GM21619 (cell line): ENCODE measurements at regions not wholly inside any gene's neighbourhood (a gene's known extent, or its start where the extent isn't known, plus 50 kb on each side); places are given as distances from the start of the nearest gene placed in this dataset.

Source experiments
- ATAC-seq: cut with Tn5 transposase; IDR thresholded peaks from one replicate; pipeline ENCODE4 v1.9.1; 2021; ENCODE audit not compliant: unreplicated experiment

- no peak for ATAC-seq
These were observed 287.0 kb downstream of the CDC5L start for GRCh38 chr6:44674226-44675155.

GRCh38 chr6:44675449-44675848, 287.9 kb downstream of the CDC5L start:
- no peak for ATAC-seq

DNA sequence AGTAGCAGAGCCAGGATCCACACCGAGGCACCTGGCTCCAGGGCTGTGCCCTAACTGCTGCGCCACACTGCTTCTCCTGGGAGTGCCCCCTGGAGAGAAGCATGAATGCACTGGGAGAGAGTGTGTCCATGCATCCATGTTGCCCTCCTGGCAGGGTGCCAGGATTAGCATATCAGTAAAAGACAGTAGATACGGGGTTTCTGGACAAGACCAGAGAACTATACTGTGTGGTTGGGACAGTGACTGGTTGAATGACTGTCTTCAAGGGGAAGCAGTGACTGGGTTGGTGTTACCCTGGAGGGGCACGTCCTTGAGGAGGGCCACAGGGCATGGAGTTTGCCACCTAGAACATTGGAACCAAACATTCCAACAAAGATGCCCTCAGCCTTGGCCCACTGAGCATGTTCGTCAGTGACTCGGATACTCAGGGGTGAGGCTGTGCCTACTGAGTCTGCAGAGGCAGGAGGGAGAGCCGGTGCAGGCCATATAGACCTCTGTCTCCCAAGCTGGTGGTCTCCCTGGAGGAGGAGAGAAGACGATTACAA, 288.8 kb downstream of the CDC5L start:
- ATAC-seq = no peak

GRCh38 chr6:44676826-44677433, 289.4 kb downstream of the CDC5L start:
- ATAC-seq = no peak

DNA sequence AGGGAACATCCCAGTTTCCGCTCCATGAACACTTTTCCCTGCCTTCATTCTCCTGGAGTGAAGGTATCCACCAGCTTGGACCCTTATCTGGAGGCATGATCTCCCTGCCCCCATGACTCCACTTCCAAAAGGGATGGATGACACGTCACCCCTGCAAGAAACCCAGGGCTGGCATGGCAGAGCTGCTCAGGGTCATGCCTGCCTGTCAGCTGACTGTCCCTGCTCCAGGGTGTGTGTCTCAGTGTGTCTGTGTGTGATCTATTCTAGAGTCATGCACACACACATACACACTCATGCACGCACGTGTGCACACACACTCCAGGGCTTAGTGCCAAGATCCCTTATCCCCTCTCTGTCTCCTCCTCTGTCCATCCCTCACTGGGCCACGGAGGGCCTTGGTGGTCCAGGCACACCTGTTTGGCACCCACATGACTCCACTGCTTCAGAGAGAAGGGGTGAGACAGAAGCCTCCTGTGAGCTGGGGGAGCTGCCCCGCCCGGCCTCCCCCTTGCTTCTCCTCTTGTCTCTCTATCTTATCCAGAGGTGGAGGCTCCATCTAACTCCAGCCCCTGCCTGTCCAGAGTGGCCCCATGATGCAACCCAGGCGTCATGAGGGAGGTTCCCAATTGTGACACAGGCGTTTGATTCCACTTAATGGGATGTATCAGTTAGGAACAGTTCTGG, 290.9 kb downstream of the CDC5L start:
- no peak for ATAC-seq

DNA sequence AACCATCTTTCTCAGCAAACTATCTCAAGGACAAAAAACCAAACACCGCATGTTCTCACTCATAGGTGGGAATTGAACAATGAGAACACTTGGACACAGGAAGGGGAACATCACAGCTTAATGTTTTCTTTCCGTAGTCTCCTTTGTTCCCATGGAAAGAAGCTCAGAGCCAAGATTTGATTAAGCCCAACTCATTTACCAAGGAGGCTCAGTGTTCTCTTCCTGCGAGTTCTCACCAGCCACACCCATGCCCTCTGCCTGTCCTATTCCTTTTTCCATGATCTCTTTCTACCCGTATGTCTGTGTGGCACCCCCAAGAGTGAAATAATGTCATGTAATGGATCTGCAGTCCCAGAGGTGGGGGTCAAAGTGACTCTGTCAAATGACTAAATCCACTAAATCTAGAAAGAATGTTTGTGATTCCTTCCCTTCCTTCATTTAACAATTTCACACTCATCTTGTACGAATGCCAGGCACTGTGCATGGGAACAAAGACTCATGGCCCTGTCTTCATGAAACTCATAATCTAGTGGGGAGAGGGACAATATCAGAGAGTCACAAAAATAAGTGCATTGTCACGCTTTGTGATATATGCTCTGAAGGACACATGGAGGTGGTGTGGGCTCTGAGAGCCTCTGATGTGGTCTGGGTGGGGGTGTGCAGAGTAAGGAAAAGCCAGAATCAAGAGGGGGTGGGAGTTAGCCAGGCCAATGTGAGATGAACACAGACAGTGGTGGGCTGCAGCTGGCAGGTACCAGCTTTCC, 292.1 kb downstream of the CDC5L start:
- ATAC-seq = no peak

- no peak for ATAC-seq
These were observed 292.8 kb downstream of the CDC5L start for GRCh38 chr6:44680202-44680720.

GRCh38 chr6:44681761-44682160, 294.3 kb downstream of the CDC5L start:
- ATAC-seq = no peak

DNA sequence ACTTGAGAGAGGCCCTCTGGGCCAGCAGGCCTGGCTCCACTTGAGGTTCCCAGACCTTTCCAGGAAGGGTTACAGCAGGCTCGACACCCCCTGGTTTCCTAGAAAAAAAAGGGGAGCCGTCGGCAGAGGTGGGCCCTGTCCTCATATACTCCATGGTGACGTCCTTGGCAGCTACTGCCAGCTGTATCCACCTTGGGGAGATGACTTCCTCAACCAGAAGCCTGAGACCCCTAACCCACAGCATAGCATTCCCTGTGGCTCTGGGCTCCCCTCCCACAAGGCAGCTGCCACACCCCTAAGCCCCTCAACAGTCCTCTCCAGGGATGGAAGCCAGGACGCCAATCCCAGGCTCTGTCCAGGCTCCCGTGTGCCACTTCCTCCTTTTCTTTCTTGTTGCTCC, 294.8 kb downstream of the CDC5L start:
- no peak for ATAC-seq

DNA sequence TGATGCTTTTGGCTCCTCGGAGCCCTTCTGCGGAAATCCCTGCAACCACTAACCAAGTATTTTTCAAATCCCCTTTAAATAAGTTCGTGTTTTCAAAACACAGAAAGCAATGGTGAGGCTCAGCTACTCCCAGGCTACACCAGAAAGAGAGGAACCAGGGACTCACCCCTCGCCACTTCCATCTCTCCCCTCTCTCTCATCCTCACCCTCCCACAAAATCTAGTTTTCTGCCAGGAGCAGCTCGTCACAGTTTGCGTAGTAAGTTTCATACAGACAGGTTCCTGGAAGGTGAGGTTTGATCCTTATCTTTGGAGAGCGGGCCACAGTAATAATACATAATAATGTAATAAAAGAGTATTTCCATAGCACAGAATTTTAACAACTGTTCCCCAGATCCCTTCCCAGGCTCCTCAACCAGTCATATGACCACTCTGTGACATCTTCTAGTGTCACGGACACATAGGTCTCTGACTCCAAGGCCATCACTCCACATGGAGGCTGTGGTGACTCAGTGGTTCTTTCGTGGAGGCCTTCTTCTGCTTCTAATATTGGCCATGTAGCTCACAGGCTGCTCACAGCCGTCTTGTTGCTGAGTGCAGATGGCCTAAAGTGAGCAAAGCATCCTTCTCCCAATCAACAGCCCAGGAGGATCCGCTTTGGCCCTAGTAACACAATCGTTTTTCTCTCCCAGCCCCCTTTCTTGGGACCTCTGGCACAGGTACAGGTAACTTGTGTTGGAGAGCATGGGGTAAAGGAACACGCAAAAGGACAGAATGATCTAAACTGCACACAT, 295.7 kb downstream of the CDC5L start:
- no peak for ATAC-seq

- ATAC-seq = no peak
These were observed 297.7 kb downstream of the CDC5L start for GRCh38 chr6:44685213-44685612.

DNA sequence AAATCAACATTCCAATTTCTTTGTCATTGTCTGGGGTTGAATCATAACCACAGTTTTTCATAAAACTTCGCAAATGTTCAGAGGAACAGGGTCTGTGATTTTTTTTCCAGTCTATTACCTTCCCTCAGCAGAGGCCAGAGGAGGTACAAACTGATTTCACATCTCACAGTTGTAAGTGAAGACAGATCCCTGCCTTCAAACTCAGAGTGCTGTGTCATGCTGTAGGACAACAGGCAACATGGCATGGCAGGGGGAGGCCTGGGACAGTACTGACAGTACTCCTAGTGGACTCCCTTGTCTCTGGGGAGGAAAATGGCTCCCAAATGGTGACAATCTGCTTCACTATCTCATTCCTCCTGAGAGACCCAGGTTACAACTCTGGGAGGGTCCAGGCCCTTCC, 308.6 kb downstream of the CDC5L start:
- no peak for ATAC-seq

DNA sequence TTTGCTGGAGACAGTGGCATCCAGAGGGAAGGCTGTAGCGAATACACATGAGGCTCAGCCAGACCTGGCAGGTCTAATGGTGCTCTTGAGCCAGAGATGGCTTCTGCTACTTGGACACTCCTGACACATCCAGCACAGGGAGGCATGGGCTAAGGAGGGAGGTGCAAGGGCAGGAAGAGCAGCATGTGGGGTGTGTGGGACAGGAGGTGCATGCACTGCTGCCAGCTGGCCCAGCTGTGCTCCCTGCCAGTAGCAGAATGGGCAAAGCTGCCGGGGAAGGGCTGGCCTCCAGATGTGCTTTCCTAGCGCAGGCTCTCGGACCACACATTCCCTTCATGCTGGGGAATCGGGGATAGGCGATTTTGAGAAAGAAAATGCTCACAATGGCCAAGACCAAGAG, 309.2 kb downstream of the CDC5L start:
- ATAC-seq = no peak

GRCh38 chr6:44697327-44697726, 309.8 kb downstream of the CDC5L start:
- no peak for ATAC-seq

DNA sequence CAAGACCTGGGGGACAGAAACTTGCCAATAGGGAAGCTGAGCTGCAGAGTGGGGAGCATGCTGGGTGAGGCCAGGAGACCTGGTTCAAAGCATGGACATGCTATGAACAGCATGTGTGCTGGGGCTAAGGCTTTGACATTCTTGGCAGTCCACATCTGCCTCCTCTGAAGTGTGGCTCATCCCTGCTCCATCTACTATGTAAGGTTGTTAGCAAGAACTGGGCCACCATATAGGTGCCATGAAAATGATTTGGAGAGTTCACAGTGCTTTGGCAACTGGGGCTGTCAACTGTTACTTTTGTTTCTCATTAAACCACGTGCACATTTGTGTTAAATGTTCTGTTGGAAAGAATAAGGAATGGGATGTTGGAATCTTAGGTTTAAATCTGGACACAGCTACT, 311.1 kb downstream of the CDC5L start:
- ATAC-seq = no peak

GRCh38 chr6:44699082-44699481, 311.6 kb downstream of the CDC5L start:
- no peak for ATAC-seq

DNA sequence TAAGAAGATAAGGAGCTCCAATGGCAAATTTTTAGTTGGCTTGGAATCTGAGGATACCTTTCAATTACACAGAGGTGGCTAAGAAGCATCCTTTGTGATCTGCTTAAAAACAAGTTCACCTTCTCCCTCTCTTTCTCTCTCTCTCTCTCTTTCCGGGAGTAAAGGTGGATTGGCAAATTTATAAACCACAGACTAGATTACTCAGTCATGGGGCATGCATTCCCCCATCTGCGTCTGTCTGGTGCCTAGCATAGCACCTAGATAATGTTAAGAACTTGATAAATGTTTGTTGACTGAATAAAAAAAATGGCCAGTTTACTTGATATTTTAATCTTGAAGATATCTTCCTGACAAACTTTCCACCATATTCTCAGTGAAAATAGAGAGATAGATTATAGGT, 312.3 kb downstream of the CDC5L start:
- ATAC-seq = no peak

- ATAC-seq = no peak
These were observed 312.9 kb downstream of the CDC5L start for GRCh38 chr6:44700422-44700821.

DNA sequence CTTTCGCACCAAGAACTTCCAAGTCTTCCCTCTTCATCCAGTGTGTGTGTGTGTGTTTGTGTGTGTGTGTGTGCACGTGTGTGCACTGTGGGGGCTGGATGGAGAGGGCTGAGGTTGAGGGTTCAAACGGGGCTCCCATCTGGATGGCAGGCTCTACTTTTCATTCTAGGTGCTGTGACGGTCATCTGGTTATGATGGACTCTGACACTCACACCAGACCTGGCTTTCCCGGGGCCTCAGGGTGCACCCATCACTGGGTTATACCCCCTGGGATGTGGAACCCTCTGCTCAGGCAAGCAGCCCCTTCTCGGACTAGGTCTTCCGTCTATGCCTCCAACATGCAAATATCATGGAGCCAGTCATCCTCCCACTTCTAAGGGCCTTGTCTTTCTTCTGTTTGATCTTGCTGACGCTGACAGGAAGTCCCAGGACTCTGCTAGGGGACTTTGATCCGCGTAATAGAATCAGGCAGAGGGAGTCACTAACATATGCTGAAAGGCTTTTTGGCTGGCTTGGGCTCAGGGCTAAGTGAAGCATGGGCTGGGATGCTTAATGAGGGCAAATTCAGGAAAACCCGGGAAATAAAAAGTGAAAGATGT, 313.6 kb downstream of the CDC5L start:
- no peak for ATAC-seq
